HG02973 (cell line): ENCODE measurements at regions not wholly inside any gene's neighbourhood (a gene's known extent, or its start where the extent isn't known, plus 50 kb on each side); places are given as distances from the start of the nearest gene placed in this dataset.
"Not testable (repeated sequence)": the region's sequence is repeated elsewhere in the genome, so short reads cannot be mapped to it uniquely, and the experiment has no call there.

Experiments
- ATAC-seq: cut with Tn5 transposase; IDR thresholded peaks from one replicate; pipeline ENCODE4 v1.9.1; 2021; ENCODE audit warnings: moderate library complexity; ENCODE audit not compliant: unreplicated experiment

GRCh38 chr16:17989255-17989654 lies 347.3 kb downstream of the NPIPA8 start:
- no peak for ATAC-seq

GRCh38 chr16:17988839-17989238 lies 347.7 kb downstream of the NPIPA8 start:
- ATAC-seq, result no peak

GRCh38 chr16:17986991-17987390 lies 349.5 kb downstream of the NPIPA8 start:
- ATAC-seq, result no peak

GRCh38 chr16:17984810-17985209 lies 351.7 kb downstream of the NPIPA8 start:
- ATAC-seq, result no peak

GRCh38 chr16:17983847-17984639 lies 352.5 kb downstream of the NPIPA8 start:
- ATAC-seq, result no peak

GRCh38 chr16:17983114-17983513 lies 353.4 kb downstream of the NPIPA8 start:
- ATAC-seq, result no peak

GRCh38 chr16:17977260-17977659 lies 359.3 kb downstream of the NPIPA8 start:
- ATAC-seq, result no peak

GRCh38 chr16:17972460-17972943 lies 364.0 kb downstream of the NPIPA8 start:
- ATAC-seq, result no peak

- ATAC-seq, result no peak
Observed at GRCh38 chr16:17970816-17971331, 365.7 kb downstream of the NPIPA8 start.

- no peak for ATAC-seq
Observed at GRCh38 chr16:17970157-17970765, 366.3 kb downstream of the NPIPA8 start.

GRCh38 chr16:17965133-17965900 lies 371.2 kb downstream of the NPIPA8 start:
- ATAC-seq, result no peak

- ATAC-seq, result no peak
Observed at GRCh38 chr16:17964196-17964595, 372.3 kb downstream of the NPIPA8 start.

- ATAC-seq, result peak; percentile 46
Observed at GRCh38 chr16:17963185-17963836, 373.2 kb downstream of the NPIPA8 start.

- ATAC-seq, result no peak
Observed at GRCh38 chr16:17962726-17963125, 373.8 kb downstream of the NPIPA8 start.

- not testable (repeated sequence) for ATAC-seq
Observed at GRCh38 chr16:17961822-17962221, 374.7 kb downstream of the NPIPA8 start.

GRCh38 chr16:17951378-17951777 lies 385.2 kb downstream of the NPIPA8 start:
- no peak for ATAC-seq

GRCh38 chr16:17949982-17950250 lies 386.6 kb downstream of the NPIPA8 start:
- no peak for ATAC-seq

- ATAC-seq, result no peak
Observed at GRCh38 chr16:17949141-17949981, 387.2 kb downstream of the NPIPA8 start.

- ATAC-seq, result no peak
Observed at GRCh38 chr16:17947637-17948036, 388.9 kb downstream of the NPIPA8 start.

GRCh38 chr16:17947165-17947564 lies 389.4 kb downstream of the NPIPA8 start:
- no peak for ATAC-seq
